ENCODE measurements at regions not wholly inside any gene's neighbourhood (a gene's known extent, or its start where the extent isn't known, plus 50 kb on each side); places are given as distances from the start of the nearest gene placed in this dataset.

GRCh38 chr13:21901336-21901735 is 230.5 kb downstream of the FGF9 start:
- Histone ChIP-seq H3K4ac (replicated peaks; ENCODE audit: insufficient read length, low read depth, low read length) (no peak overlapping the region), H3K23ac (ENCODE audit: insufficient read length) (no peak overlapping the region), H2BK120ac (replicated peaks; ENCODE audit: low read depth, low read length) (no peak overlapping the region), H3K27me3 (replicated peaks in 1 of 4; ENCODE audit: control insufficient read depth in 3 of 4, extremely low read depth in 1 of 4, insufficient read depth in 3 of 4, low read length in 3 of 4) (no peaks in the 10 kb centered on the region), H2AK5ac (ENCODE audit: low read depth, low read length) (no peak overlapping the region), H3K4me3 (ENCODE audit: extremely low read depth in 1 of 4, insufficient read depth in 2 of 4, low read depth in 3 of 4, low read length in 4 of 4) (no peak overlapping the region), H3K79me2 (ENCODE audit: control insufficient read depth in 1 of 2, insufficient read depth in 2 of 2, low read length in 2 of 2) (no peaks in the 10 kb centered on the region), H3K79me1 (ENCODE audit: low read depth, low read length) (no peaks in the 10 kb centered on the region), H3K4me2 (ENCODE audit: insufficient read depth in 1 of 2, low read depth in 2 of 2, low read length in 2 of 2) (no peak overlapping the region), H3K9ac (replicated peaks in 1 of 4; ENCODE audit: extremely low read depth in 1 of 4, low read depth in 3 of 4, low read length in 3 of 4) (no peak overlapping the region), H2BK5ac (ENCODE audit: low read depth, low read length) (no peak overlapping the region), H4K5ac (ENCODE audit: insufficient read length, low read depth, low read length) (no peak overlapping the region), H3K18ac (ENCODE audit: extremely low read depth, low read length) (no peak overlapping the region), H4K8ac (ENCODE audit: extremely low read depth, insufficient read depth, low read length) (no peak overlapping the region), H2BK20ac (ENCODE audit: low read length) (no peak overlapping the region), H2AFZ (ENCODE audit: low read length) (no peak overlapping the region), H3K27ac (ENCODE audit: low read depth, low read length) (no peak overlapping the region), H3K36me3 (ENCODE audit: control insufficient read depth in 2 of 4, insufficient read depth in 4 of 4, low read length in 3 of 4) (no peaks in the 10 kb centered on the region), H3K23me2 (ENCODE audit: low read depth, low read length) (no peaks in the 10 kb centered on the region; the same call in 1 of the 2 replicates), H2BK15ac (ENCODE audit: low read length) (no peak overlapping the region), H3K56ac (replicated peaks; ENCODE audit: insufficient read length, low read depth, low read length) (no peak overlapping the region), H2BK12ac (ENCODE audit: low read depth, low read length) (no peak overlapping the region), H3K9me3 (ENCODE audit: insufficient read depth in 2 of 2, low read depth in 1 of 2, low read length in 1 of 2) (no peaks in the 10 kb centered on the region), H3K4me1 (replicated peaks in 1 of 4; ENCODE audit: control insufficient read depth in 3 of 4, insufficient read depth in 4 of 4, low read length in 3 of 4) (no peaks in the 10 kb centered on the region), H4K20me1 (replicated peaks in 1 of 2; ENCODE audit: control insufficient read depth in 1 of 2, insufficient read depth in 2 of 2, low read length in 2 of 2) (no peaks in the 10 kb centered on the region), H4K91ac (replicated peaks; ENCODE audit: insufficient read length, low read length) (no peak overlapping the region), H3K14ac (ENCODE audit: insufficient read length) (no peak overlapping the region)
- 96% methylated on average over 2 of the region's 2 CpGs; no CpG with 5 or more reads in 1 of the 2 experiments for WGBS, 2 experiments (ENCODE audit: extremely low coverage in 1 of 2, insufficient coverage in 1 of 2, insufficient read length in 1 of 2, insufficient replicate concordance in 2 of 2, low coverage in 1 of 2, low lambda C conversion rate in 2 of 2, missing lambda C conversion rate in 1 of 2)
- no peak for FAIRE-seq
- no peak for DNase-seq (ENCODE audit: low read depth in 1 of 2, low spot score in 2 of 2)
- ChIA-PET CTCF (ENCODE audit: partially characterized antibody) (no interaction called here), POLR2A (ENCODE audit: partially characterized antibody) (no interaction called here)
- no peak for TF ChIP-seq NANOG (IDR thresholded peaks at IDR 0.05; ENCODE audit: insufficient read depth, low read depth, low read length, poor library complexity, severe bottlenecking)
- no peak for TF ChIP-seq ATF2 (IDR thresholded peaks at IDR 0.05; ENCODE audit: low read length)
- no peak for TF ChIP-seq TBP (IDR thresholded peaks at IDR 0.05; ENCODE audit: low read depth, low read length)
- TF ChIP-seq RAD21 (IDR thresholded peaks at IDR 0.05 in 1 of 2, conservative IDR thresholded peaks at IDR 0.05 in 1 of 2; ENCODE audit: low read depth in 2 of 2, low read length in 2 of 2) = no peak
- no peak for TF ChIP-seq PHF8 (conservative IDR thresholded peaks at IDR 0.05; ENCODE audit: low read depth, low read length)
- no peak for TF ChIP-seq EP300 (IDR thresholded peaks at IDR 0.05; ENCODE audit: borderline replicate concordance in 1 of 2, low read depth in 2 of 2, low read length in 2 of 2)
- TF ChIP-seq KDM5A (IDR thresholded peaks at IDR 0.05; ENCODE audit: low read length) = no peak
- TF ChIP-seq CTBP2 (IDR thresholded peaks at IDR 0.05; ENCODE audit: borderline replicate concordance, insufficient read depth, insufficient read length, low read length) = no peak
- no peak for TF ChIP-seq SUZ12 (IDR thresholded peaks at IDR 0.05; ENCODE audit: low read length)
